Prostate gland (tissue), 2 donors: ENCODE measurements at regions not wholly inside any gene's neighbourhood (a gene's known extent, or its start where the extent isn't known, plus 50 kb on each side); places are given as distances from the start of the nearest gene placed in this dataset.

Experiments used
- CTCF ChIP-seq, 4 experiments: fragments of 200-600 bp in 2 of 4; fragments of 450-650 bp in 2 of 4; sonication (generic) in 2 of 4; IDR thresholded peaks; 1 replicate in 3 of 4; 2 replicates in 1 of 4; pipeline ENCODE4 v1.5.1; 2016 to 2019; ENCODE audit warnings: antibody characterized with exemption in 4 of 4, mild to moderate bottlenecking in 2 of 4, moderate library complexity in 2 of 4
- POLR2AphosphoS5 ChIP-seq: sonication (generic); formaldehyde crosslinking; IDR thresholded peaks from one replicate; pipeline ENCODE4 v1.6.1; 2017; ENCODE audit warnings: antibody characterized with exemption

DNA sequence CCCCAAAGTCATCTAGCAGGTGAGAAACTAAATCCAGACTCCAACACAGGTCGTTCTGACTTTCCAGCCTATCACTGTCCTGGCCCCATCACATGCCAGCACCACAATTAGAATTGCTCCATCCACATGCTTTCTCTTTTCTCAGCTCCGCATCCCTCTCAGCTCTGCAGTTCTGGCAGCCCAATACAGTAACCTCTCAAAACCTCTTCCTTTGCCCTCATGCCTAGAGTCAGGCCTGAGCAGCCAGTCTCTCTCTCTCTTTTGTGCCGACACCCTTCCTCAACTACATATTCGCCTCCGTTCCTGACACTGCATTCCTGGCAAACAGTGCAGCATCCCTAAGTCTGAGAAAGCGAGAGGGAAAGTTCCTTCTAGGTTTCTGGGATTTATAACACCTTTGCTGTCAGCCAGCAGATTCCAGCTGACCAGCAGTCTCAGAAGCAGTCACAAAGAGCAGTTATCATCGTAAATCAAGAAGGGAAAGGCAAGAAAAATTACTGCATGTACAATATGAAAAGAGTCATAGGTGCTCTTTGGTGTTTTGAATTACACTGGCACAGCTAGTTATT is 258.0 kb downstream of the FAT3 start:
- TF ChIP-seq CTCF (IDR thresholded peaks at IDR 0.05) (no peak), POLR2AphosphoS5 (no peak)
